B cell (primary cell): ENCODE measurements at regions not wholly inside any gene's neighbourhood (a gene's known extent, or its start where the extent isn't known, plus 50 kb on each side); places are given as distances from the start of the nearest gene placed in this dataset.

Experiments used
- ATAC-seq: fragments of 200-7000 bp; cut with Tn5 transposase; one replicate; pipeline ENCODE4 v1.10.0; 2021; ENCODE audit warnings: low read depth, mild to moderate bottlenecking, moderate number of reproducible peaks, moderate library complexity
- CTCF ChIA-PET: fragments of 350-600 bp; sonication (Branson Sonifier 250); formaldehyde crosslinking; loops from one replicate; lab custom pipeline; 2021; ENCODE audit warnings: antibody characterized with exemption, inconsistent platforms; lab: Charles Lee
- POLR2A ChIA-PET: fragments of 350-600 bp; sonication (Branson Sonifier 250); formaldehyde crosslinking; loops from one replicate; lab custom pipeline; 2021; ENCODE audit warnings: antibody characterized with exemption; lab: Charles Lee
- DNase-seq: peaks from one replicate; pipeline ENCODE4 v3.0.0; 2013
- H2AFZ ChIP-seq: 2 replicates; pipeline ENCODE4 v1.6.1; 2012; ENCODE audit warnings: mild to moderate bottlenecking, low read depth, low read length; ENCODE audit not compliant: insufficient read depth, poor library complexity, severe bottlenecking
- H3K27ac ChIP-seq, 2 donors: 1 replicate in 1 of 2; 2 replicates in 1 of 2; pipeline ENCODE4 v1.5.1; 2012 to 2013; ENCODE audit warnings: low read length in 2 of 2, mild to moderate bottlenecking in 2 of 2, moderate library complexity in 1 of 2
- H3K27me3 ChIP-seq, 4 experiments: fragments of 200-600 bp in 1 of 4; sonication (generic) in 1 of 4; replicated peaks in 1 of 4; 1 replicate in 2 of 4; 2 replicates in 2 of 4; pipeline versions ENCODE4 v1.6.1 to v1.7.0; 2013 to 2016; ENCODE audit warnings: low read length in 3 of 4, mild to moderate bottlenecking in 2 of 4, mixed read lengths in 1 of 4, moderate library complexity in 1 of 4; ENCODE audit not compliant: insufficient read depth in 4 of 4, control insufficient read depth in 3 of 4; ENCODE audit errors: control extremely low read depth in 1 of 4
- H3K36me3 ChIP-seq, 2 experiments: replicated peaks in 1 of 2; 1 replicate in 1 of 2; 2 replicates in 1 of 2; pipeline versions ENCODE4 v1.6.1 to v1.7.1; 2013; ENCODE audit warnings: low read length in 1 of 2; ENCODE audit not compliant: insufficient read depth in 2 of 2, control insufficient read depth in 1 of 2; ENCODE audit errors: control extremely low read depth in 1 of 2, extremely low read depth in 1 of 2
- H3K4me1 ChIP-seq, 2 donors: fragments of 200-600 bp in 1 of 2; sonication (generic) in 1 of 2; 1 replicate in 1 of 2; 2 replicates in 1 of 2; pipeline versions ENCODE4 v1.5.1 to v1.6.1; 2013 to 2017; ENCODE audit warnings: low read length in 2 of 2; ENCODE audit not compliant: control insufficient read depth in 2 of 2, insufficient read depth in 2 of 2
- H3K4me2 ChIP-seq: replicated peaks from 2 replicates; pipeline ENCODE3; 2012; ENCODE audit warnings: mild to moderate bottlenecking, low read depth, low read length; ENCODE audit not compliant: poor library complexity, severe bottlenecking
- H3K4me3 ChIP-seq, 5 experiments: fragments of 200-600 bp in 1 of 5; sonication (generic) in 1 of 5; 1 replicate in 3 of 5; 2 replicates in 2 of 5; pipeline versions ENCODE4 v1.5.1 to v1.7.0; 2011 to 2016; ENCODE audit warnings: low read length in 4 of 5, mild to moderate bottlenecking in 4 of 5, low read depth in 2 of 5, control low read depth in 1 of 5, moderate library complexity in 1 of 5; ENCODE audit not compliant: insufficient read depth in 1 of 5; ENCODE audit errors: control extremely low read depth in 1 of 5, extremely low read depth in 1 of 5
- H3K79me2 ChIP-seq: fragments of 200-600 bp; sonication (generic); one replicate; pipeline ENCODE4 v1.6.0; 2016; ENCODE audit warnings: low read length; ENCODE audit not compliant: control insufficient read depth, insufficient read depth
- H3K9ac ChIP-seq: fragments of 200-600 bp; sonication (generic); 2 replicates; pipeline ENCODE4 v1.6.1; 2017; ENCODE audit warnings: mild to moderate bottlenecking, low read length, moderate library complexity
- H3K9me3 ChIP-seq, 3 donors: one replicate each; pipeline versions ENCODE4 v1.6.1 to v1.7.1; 2013; ENCODE audit warnings: low read length in 2 of 3; ENCODE audit not compliant: control insufficient read depth in 2 of 3, insufficient read depth in 1 of 3; ENCODE audit errors: control extremely low read depth in 1 of 3
- H4K20me1 ChIP-seq: 2 replicates; pipeline ENCODE4 v1.6.0; 2012; ENCODE audit warnings: mild to moderate bottlenecking, low read length; ENCODE audit not compliant: insufficient read depth, control insufficient read depth, poor library complexity, severe bottlenecking
- H3K27ac Mint-ChIP-seq: one replicate; pipeline ENCODE4 v1.8.0; 2021; ENCODE audit warnings: mixed read lengths
- H3K27me3 Mint-ChIP-seq: one replicate; pipeline ENCODE4 v1.8.0; 2021; ENCODE audit warnings: mixed read lengths
- H3K4me1 Mint-ChIP-seq: one replicate; pipeline ENCODE4 v1.8.0; 2021; ENCODE audit warnings: mixed read lengths
- H3K4me3 Mint-ChIP-seq: one replicate; pipeline ENCODE4 v1.8.0; 2021; ENCODE audit warnings: mixed read lengths
- H3K9me3 Mint-ChIP-seq: one replicate; pipeline ENCODE4 v1.8.0; 2022; ENCODE audit warnings: mixed read lengths; ENCODE audit not compliant: insufficient read depth
- CTCF ChIP-seq: fragments of 200-600 bp; IDR thresholded peaks from one replicate; pipeline ENCODE4 v1.8.0; 2022; ENCODE audit warnings: antibody characterized with exemption, mild to moderate bottlenecking
- EZH2 ChIP-seq: IDR thresholded peaks from 2 replicates; pipeline ENCODE4 v1.6.1; 2012; ENCODE audit warnings: borderline replicate concordance, low read depth, mild to moderate bottlenecking, moderate library complexity, low read length; ENCODE audit not compliant: insufficient read depth, poor library complexity, severe bottlenecking
- WGBS: methylation state at CpG from one replicate; pipeline ENCODE4 v1.1.5; 2013; ENCODE audit warnings: missing lambda C conversion rate; ENCODE audit not compliant: insufficient coverage; 5-methylcytosine and 5-hydroxymethylcytosine counted together
- intact Hi-C: fragments of 100-400 bp; cut with micrococcal nuclease; formaldehyde crosslinking; loops from one replicate; pipeline ENCODE4 v1.10.0; 2022

GRCh38 chr11:119518746-119519730 lies 96.1 kb upstream of the THY1 start:
- Histone ChIP-seq H3K4me2 (no peak overlapping the region), H3K27me3 (peaks cover 0 to 4% (median 1%) of the 10 kb centered on the region in 4 experiments), H3K9me3 (no peaks in the 10 kb centered on the region), H3K9ac (no peak overlapping the region), H3K4me1 (no peaks in the 10 kb centered on the region), H3K4me3 (no peak overlapping the region), H4K20me1 (no peaks in the 10 kb centered on the region), H3K27ac (no peak overlapping the region), H3K36me3 (no peaks in the 10 kb centered on the region), H3K79me2 (no peaks in the 10 kb centered on the region), H2AFZ (no peak overlapping the region)
- ChIA-PET POLR2A (no interaction called here), CTCF (no interaction called here)
- Mint-ChIP-seq H3K4me3 (no peak overlapping the region), H3K4me1 (peaks cover 3% of the 10 kb centered on the region), H3K27ac (no peak overlapping the region), H3K9me3 (no peaks in the 10 kb centered on the region), H3K27me3 (peaks cover 14% of the 10 kb centered on the region)
- WGBS = 87% methylated on average over 10 of the region's 12 CpGs
- intact Hi-C loops = no loop called here
- no peak for DNase-seq
- TF ChIP-seq CTCF (no peak), EZH2 (no peak)
- no peak for ATAC-seq

- H3K4me1 Mint-ChIP-seq = peaks cover 10% of the 10 kb centered on the region
- Histone ChIP-seq H2AFZ (no peak overlapping the region), H3K79me2 (no peaks in the 10 kb centered on the region), H3K36me3 (no peaks in the 10 kb centered on the region), H3K4me1 (peaks cover 0 to 15% of the 10 kb centered on the region in 2 donors), H4K20me1 (no peaks in the 10 kb centered on the region), H3K27me3 (peaks cover 0 to 4% (median 1%) of the 10 kb centered on the region in 4 experiments), H3K27ac (no peak overlapping the region), H3K4me3 (no peak overlapping the region), H3K9me3 (no peaks in the 10 kb centered on the region), H3K4me2 (no peak overlapping the region), H3K9ac (no peak overlapping the region)
- peaks cover 21% of the 10 kb centered on the region for H3K27me3 Mint-ChIP-seq
- TF ChIP-seq EZH2 (no peak), CTCF (no peak)
- no peak overlapping the region for H3K27ac Mint-ChIP-seq
- ChIA-PET POLR2A (no interaction called here), CTCF (no interaction called here)
- WGBS = 91% methylated on average over 4 of the region's 12 CpGs
- intact Hi-C loops = no loop called here
- H3K4me3 Mint-ChIP-seq = no peak overlapping the region
- ATAC-seq (no peak), DNase-seq (no peak)
- no peaks in the 10 kb centered on the region for H3K9me3 Mint-ChIP-seq
These were observed 92.9 kb upstream of the THY1 start for GRCh38 chr11:119515771-119516400.
